HG03520 (cell line): ENCODE measurements at regions not wholly inside any gene's neighbourhood (a gene's known extent, or its start where the extent isn't known, plus 50 kb on each side); places are given as distances from the start of the nearest gene placed in this dataset.
"Not testable (repeated sequence)": the region's sequence is repeated elsewhere in the genome, so short reads cannot be mapped to it uniquely, and the experiment has no call there.

Experiments
- ATAC-seq: cut with Tn5 transposase; IDR thresholded peaks from one replicate; pipeline ENCODE4 v1.9.1; 2021; ENCODE audit warnings: mild to moderate bottlenecking, moderate library complexity; ENCODE audit not compliant: unreplicated experiment

DNA sequence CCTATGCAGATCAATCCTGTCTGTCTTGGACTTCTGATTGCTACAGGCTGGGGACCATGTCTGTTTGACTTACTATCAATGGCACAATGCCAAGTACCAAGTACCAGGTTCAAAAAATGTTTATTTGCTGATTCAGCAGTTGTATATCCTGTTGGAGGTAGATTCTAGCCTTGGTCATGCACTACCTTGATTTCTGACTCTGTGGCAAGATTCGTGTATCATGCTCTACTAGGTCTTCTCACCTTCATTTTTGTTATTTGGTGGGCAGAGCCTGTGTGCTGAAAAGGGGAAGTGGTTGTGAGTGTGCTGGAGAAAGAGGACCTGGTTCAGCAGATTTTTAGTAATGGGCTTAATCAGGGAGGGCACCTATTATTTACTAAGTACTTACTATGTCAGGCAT, 192.4 kb upstream of the MYLIP start:
- no peak for ATAC-seq

GRCh38 chr6:15935661-15936060, 193.2 kb upstream of the MYLIP start:
- no peak for ATAC-seq

- not testable (repeated sequence) for ATAC-seq
These were observed 197.2 kb upstream of the MYLIP start for GRCh38 chr6:15931697-15932096.

- ATAC-seq: no peak
These were observed 198.7 kb upstream of the MYLIP start for GRCh38 chr6:15930207-15930606.

DNA sequence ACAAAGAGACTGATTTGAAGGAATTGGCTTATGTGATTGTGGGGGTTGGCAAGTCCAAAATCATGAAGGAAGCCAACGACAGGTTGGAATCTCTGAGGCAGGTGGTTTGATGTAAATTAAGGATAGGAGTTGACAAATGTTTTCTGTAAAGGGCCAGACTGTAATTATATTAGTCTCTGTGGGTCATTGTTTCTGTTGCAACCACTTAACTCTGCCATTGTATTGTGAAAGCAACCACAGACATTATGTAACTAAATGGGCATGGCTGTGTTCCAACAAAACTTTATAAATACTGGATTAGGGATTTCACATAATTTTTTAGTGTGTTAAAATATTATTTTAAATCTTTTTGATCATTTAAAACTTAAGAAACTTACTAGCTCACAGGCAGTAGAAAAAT, 199.2 kb upstream of the MYLIP start:
- ATAC-seq: no peak

DNA sequence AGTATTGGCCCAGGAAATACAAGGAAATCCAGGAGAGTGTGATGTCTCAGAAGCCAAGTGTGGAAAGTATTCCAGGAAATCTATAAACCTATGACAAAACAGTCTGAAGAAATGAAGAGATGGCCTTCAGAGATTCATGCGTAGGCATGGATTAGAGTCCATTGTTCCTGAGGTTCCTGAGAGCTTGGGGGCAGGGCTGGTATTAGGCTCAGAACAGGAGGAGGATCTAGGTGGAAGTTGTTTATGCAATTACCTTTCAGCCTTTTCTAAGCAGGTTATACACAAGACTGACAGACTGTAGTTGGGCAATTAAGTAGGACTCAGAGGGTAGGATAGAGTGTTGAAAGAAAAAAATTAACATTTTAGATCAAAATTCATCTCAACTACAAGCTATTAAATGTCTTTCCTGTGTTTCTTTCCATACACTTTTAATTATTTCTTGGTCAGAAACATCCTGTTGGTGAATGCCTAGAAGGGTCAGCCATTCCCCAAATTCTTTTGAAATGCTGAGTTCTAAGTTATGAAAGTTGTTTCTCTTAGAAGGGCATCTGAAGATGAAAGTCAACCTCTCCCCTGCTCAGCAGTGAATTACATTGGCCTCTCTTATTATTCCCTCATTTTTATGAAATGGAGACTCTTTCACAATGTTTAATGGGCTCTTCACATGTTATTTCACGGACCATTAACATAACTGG, 201.2 kb upstream of the MYLIP start:
- no peak for ATAC-seq

DNA sequence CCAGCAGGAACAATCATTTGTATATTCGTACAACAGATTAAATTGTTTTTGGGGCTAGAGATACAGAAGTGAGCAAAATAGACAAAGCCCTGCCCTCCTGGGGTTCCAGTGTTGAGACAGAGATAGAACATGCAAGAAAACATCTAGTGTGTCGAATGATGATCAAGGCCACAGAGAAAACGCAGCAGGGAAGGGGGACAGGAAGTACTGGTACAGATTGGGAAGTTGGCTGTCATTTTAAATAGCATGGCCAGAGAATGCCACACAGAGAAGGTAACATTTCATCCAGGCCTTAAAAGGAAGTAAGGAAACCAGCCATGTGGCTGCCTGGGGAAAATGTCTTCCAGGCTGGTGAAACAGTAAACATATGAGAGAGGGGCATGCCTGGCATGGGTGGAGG, 202.6 kb upstream of the MYLIP start:
- no peak for ATAC-seq

- ATAC-seq: no peak
These were observed 204.0 kb upstream of the MYLIP start for GRCh38 chr6:15924893-15925292.

DNA sequence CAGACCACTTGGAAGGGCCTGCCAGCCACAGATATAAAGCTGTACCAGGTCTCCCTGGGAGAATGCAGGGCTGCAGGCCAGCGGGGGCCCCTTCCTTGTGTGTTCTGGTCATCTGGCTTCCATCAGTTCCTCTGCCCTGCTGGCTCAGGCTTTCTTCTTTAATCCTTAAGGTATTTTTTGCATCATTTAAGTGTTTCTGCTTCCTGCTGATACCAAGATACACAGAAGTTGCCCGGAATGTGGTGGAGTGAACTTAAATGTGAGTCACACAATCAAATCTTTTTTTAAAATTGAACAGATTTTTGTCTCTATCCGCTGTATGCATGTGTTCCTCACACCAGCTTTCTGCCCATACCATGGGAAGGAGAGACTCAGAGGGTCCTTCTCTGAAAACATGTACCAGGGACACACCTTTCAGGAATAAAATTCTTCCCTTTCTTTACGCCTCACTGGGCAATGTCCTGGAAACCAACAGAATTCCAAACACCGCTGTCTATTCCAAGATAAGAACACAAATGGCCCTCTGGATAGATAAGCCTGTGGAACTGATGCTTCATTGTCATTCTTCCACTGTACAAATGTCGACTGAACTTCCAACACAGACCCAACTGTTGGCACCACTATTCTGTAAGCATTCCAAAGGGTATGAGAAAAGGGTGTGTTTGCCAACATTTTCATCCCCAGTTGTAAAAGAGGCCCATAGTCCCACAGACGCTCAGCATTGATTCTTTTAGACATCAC, 206.2 kb upstream of the MYLIP start:
- no peak for ATAC-seq

GRCh38 chr6:15921243-15921642, 207.6 kb upstream of the MYLIP start:
- ATAC-seq: no peak

GRCh38 chr6:15916581-15916980, 212.3 kb upstream of the MYLIP start:
- no peak for ATAC-seq

- ATAC-seq: no peak
These were observed 213.2 kb upstream of the MYLIP start for GRCh38 chr6:15915508-15916178.

DNA sequence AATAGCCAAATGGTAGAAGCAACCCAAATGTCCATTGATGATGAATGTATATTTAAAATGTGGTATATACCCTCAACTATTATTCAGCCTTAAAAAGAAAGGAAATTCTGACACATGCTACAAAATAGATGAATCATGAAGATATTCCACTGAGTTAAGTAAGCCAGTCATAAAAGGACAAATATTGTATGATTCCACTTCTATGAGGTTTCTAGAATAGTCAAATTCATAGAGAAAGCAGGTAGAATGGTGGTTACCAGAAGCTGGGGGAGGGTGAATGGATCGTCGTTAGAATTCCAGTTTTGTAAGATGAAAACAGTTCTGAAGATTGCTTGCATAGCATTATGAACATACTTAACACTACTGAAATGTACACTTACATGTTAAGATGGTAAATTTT, 214.3 kb upstream of the MYLIP start:
- ATAC-seq: no peak

GRCh38 chr6:15913573-15913972, 215.3 kb upstream of the MYLIP start:
- no peak for ATAC-seq

GRCh38 chr6:15912505-15913400, 216.1 kb upstream of the MYLIP start:
- no peak for ATAC-seq

DNA sequence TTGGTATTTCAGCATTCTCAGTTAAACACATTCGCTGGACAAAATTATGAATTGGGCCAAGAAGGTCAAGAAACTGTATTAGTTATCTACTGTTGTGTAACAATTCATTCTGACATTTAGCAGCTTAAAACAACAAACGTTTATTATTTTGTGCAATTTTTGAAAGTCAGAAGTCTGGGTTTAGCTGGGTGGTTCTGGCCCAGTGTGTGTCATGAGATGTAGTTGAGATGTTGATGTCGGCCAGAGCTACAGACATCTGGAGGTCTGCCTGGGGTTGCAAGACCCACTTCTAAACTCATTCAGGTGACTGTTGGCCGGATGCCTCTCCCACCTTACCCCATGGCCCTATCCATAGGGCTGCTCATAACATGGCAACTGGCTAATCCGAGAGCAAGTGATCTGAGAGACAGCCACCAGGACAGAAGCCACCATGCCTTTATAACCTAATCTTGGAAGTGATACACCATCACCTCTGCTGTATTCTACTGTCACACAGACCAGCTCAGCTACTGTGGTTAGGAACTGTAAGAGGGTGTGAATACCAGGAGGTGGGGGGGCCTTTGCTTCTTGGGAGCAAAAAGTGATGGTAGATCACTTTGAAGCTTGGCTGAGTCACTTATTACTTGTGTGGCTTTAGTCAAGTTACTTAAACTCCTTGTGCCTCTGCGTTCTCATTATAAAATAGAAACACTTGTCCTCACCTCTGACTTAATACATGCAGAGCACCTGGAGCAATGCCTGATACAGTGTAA, 217.0 kb upstream of the MYLIP start:
- ATAC-seq: no peak

GRCh38 chr6:15909290-15910070, 219.4 kb upstream of the MYLIP start:
- ATAC-seq: no peak

GRCh38 chr6:15908871-15909270, 220.0 kb upstream of the MYLIP start:
- no peak for ATAC-seq

GRCh38 chr6:15907914-15908518, 220.9 kb upstream of the MYLIP start:
- ATAC-seq: no peak
